HG03520 (cell line): ENCODE measurements at regions not wholly inside any gene's neighbourhood (a gene's known extent, or its start where the extent isn't known, plus 50 kb on each side); places are given as distances from the start of the nearest gene placed in this dataset.
"Not testable (repeated sequence)": the region's sequence is repeated elsewhere in the genome, so short reads cannot be mapped to it uniquely, and the experiment has no call there.

Experiments
- ATAC-seq: cut with Tn5 transposase; IDR thresholded peaks from one replicate; pipeline ENCODE4 v1.9.1; 2021; ENCODE audit warnings: mild to moderate bottlenecking, moderate library complexity; ENCODE audit not compliant: unreplicated experiment

DNA sequence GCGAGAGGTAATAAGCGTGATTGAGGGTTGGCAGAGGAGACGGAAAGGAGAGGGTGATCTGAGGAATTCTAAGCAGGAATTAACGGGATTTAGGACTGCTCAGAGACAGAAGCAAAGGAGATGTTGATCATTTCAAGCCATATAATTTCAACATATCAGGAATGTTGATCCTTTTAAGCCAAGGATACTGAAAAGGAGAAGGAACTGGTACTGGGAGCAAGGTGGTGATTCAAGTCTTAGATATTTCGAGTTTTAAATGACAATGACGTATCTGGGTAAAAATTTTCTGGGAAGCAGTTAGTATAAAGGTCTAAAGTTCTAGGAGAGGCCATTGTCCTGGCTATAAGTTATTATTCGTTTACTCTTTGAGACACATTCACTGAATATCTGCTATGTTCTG is 91.3 kb upstream of the OGFRL1 start:
- ATAC-seq: no peak

DNA sequence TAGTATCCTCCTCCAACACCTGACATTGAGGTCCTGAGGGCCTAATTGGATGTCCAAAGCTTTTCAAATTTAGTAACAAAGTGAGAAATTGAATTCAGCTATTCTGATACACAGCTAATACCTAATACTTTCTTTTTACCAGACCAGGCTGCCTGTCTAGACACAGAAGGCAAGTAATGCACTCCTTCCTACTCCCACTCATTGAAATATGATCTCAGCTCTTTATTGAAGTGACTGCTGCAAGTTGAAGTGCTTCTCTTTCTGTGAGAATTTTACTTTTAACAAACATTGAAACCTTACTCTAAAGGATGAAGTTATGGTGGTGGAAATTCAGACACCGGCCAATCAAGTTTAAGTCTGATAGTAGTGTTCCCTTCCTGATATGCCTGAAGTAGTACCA is 90.8 kb upstream of the OGFRL1 start:
- no peak for ATAC-seq

DNA sequence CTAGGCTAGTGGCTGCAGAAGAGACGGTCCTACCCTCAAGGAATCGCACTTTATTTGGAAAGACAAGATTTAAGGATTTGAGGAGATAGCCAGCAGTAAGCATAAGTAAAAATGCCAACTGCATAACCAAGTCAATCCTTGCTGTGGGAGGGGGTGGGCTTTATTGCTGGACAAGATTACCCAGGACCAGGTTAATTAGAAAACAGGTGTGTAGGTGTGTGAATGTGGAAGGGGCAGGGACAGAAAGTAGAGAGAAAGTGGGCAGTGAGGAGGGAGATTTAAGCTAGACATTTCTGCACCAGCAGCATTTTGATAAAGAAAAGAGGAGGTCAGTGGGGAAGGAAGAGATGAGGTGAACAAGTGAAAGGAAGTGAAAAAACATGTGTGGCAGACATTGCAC is 89.7 kb upstream of the OGFRL1 start:
- ATAC-seq: no peak

DNA sequence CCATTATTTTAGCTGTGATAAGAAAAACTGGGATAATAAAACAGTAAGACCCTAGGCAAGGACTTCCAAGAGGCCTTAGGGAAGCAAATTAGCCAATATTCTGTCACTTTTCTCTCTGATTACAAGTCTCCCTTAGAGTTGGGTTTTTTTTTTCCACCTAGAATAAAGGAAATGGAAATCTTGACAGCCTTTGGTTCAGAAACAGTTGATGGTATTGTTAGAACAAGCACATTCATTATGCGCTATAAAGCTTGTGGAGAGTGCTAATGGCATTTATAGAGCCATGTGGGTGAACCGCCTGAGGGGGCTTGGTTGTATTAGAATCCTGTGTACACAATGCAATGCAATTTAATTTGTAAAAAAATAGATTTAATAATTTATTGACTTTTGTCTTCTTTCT is 88.9 kb upstream of the OGFRL1 start:
- ATAC-seq: no peak

DNA sequence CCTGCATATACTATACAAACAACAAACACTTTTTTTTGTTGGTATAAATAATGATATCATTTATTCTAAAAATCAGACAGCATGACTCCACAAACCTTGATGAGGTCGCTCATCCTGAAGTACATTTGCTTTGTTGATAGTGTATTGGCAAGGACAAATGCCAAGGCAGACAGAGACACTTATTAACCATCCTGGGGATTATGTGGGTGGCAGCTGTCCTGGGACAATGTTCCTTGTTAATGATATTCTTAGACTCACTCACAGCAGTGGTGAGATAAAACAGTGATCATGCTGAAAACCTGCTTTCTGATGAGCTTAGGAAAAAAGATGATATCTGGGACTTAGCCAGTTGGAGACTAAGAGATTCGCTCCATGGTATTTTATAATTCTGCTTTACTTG is 85.4 kb upstream of the OGFRL1 start:
- ATAC-seq: no peak

DNA sequence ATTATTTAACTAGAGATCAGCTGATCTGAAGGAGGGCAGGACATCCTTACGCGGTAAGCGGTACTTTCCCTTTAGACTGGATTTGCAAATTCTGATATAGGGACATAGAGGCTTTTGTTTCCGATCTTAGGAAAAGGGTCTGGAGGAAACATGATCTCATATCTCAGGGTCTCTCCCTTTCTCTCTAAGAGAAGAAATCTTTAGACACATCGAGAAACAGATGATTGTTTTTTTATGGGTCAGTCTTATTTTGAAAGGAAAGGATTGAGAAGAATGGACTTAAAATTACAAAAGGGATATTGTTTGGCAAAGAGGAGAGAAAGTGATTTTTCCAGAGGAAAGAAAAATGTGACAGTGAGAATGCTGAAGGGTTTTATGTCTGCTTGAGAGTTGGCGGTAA is 83.9 kb upstream of the OGFRL1 start:
- no peak for ATAC-seq

DNA sequence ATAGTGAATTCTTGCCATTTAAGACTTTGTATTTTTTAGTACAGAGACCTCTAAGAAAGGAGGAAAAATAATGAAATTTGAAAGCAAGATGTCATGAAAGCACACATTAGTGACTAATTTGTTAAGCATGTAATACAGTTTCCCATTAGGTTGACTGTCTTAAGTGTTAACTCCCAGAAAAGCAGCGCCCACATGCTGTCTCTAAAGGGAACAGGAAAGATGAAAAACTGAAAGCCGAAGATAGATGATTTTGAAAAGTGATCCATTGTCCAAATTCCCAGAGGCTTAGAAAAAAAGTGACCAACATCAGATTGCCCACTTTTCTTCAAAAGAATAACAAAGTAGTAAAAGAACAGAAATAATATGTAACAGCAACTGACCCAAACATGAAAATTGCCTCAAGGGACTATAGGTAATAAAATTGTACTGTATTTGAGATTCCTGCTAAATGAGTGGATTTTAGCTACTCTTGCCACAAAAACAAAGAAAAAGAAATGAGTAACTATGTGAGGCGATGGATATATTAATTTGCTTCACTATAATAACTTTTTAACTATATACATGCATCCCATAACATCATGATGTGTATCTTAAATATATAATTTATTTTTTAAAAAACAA is 83.2 kb upstream of the OGFRL1 start:
- no peak for ATAC-seq

DNA sequence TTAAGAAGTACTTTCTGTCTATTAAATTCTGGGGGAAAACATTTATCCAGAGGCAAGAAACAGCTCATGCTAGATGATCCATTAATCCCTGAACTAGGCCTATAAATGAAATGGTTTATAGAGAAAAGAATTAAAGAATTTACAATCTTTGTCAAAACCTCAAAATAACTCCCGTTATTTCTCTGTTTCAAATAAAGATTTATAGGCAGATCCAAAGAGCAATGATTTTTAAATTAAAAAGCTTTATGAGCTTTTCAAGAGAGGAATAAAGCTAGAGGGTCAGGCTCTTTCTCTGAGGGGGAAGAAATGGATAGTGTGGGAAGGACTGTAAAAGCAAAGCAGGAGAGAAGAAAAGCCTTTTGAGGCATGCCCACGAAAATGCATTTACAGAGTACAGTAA is 82.5 kb upstream of the OGFRL1 start:
- no peak for ATAC-seq

DNA sequence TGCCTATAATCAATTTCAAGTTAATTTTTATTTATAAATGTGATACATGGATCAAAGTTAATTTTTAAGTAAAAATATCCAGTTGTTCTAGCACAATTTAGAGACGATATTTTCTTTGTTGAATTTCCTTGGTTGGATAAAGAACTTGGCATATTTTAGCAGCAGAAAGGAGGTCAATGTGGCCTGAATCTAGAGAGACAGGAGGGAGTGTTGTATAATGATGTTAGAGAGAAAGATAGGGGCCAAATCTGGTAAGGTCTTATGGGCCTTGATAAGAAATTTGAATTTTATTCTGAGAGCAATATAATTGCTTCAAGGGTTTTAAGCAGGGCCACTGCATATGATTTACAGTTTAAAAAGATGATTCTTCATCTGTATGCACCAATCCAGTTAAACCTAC is 79.4 kb upstream of the OGFRL1 start:
- no peak for ATAC-seq

DNA sequence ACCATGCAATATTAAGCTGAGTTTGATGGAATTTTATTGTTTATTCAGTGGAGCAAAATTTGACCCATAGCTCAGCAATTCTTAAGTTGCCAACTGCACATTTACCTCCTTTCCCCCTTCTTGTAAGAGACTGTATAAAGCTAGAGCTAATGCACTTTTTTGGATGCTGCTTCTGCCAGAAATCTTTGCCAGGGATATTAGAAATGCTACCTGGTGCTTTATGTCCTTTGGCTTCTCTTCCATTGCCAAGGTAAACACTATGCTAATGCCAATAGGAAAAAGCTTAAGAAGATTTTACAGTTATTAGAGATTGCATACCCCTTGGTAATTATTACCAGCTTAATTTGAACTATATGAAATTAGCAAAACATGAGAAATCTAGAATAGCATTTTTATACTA is 79.0 kb upstream of the OGFRL1 start:
- no peak for ATAC-seq

DNA sequence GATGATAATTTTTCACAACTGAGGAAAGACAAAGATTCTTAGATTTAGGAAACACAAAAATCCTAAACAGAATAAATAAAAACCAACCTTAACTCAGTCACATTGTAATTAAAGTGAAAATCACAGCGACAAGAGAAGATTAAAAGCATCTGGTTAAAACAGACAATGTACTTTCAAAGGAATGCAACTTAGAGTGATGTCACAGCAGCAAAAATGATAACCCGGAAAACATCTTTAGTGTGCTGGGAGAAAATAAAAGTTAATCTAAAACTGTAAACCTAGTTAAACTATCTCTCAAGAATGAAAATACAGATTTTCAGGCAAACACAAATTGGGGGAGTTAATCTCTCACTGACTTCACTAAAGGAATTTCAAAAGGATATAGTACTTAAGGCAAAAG is 76.8 kb upstream of the OGFRL1 start:
- no peak for ATAC-seq

DNA sequence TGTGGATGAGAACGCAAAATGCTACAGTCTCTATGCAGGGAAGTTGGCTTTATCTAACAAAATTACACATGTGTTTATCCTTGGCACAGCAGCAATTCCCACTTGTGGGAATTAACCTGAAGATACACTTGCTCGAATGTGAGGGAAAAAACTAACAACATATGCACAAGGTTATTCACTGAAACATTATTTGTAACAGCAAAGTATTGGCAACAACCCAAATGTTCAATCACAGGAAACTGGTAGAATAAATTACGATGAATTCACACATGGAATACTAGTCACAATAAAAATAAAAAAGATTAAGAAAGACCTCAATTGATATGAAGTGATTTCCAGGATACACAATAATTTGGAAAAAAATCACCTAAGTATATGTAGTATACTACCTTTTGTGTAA is 68.1 kb upstream of the OGFRL1 start:
- ATAC-seq: no peak

DNA sequence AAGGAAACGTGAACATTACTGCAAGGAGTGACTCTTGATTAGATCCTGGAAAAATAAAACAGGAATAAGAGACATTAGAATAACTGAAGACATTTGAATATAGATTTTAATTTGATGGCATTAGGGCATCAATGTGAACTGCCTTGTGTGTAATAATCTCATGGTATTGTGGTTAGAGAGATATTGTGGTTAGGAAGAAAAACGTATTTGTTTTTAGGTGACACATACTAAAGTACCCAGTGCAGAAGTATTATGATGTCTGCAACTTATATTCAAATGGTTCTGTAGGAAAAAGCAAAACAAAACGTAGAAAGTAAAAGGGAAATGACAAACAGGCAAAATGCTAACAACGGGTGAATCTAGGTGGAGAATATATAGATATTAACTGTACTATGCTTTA is 65.9 kb upstream of the OGFRL1 start:
- ATAC-seq: no peak

DNA sequence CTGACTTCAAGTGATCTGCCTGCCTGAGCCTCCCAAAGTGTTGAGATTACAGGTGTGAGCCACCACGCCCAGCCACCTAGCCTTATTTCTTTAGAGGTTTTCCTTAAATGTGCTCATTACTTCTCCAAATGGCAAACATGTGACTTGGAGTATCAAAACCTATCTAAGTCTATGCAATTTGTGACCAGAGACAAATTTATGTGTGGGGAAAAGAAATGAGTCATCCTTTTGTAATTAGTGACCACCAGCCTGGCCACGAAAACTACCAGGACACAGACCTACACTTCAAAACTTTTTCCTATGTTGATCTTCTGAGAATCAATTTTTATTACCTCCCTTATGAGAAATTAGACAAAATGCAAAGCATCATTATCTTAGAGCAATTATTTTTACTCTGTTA is 64.6 kb upstream of the OGFRL1 start:
- no peak for ATAC-seq

DNA sequence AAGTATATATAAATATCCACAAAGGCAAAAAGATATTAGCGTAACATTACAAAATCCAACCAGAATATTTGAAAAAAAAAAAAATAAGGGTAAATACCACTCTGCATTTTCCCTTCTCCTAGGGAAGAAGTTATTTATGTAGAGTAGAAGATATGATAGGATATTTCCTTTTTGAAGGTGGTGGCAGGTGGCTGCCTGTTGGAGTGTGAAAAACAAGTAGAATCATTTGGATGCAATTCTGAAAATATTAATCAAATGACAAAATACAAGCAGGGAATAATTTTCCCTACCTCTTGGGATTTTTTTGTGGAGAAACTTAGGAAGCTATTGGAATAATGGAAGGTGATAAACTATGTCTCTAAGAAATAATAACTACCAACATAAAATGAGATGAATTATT is 62.5 kb upstream of the OGFRL1 start:
- no peak for ATAC-seq

DNA sequence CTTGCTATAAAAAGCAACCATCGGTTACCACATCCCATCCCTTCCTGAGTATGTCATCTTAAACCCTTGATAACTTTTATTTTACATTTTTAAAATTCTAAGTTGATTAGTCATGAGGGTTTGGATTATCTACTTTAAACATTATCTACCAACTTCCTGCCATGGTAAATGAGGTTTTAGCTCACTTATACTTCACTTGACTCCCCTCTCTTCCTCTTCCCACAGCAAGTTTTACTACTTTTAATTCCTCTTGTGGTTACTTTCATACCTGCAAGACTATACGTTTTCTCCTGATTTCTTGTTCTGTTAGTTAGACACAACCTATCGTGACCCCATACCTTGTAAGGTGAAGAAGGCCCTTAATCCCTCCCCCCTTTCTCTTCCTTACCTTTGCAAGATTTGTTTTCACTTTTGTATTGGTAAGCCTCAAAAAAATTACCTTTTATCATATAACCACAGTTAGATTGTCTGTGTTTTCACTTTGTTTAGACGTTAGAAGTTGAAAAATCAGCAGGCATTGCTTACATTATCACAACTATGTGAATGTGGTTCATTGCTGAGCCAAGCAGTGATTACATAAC is 60.1 kb upstream of the OGFRL1 start:
- ATAC-seq: no peak

DNA sequence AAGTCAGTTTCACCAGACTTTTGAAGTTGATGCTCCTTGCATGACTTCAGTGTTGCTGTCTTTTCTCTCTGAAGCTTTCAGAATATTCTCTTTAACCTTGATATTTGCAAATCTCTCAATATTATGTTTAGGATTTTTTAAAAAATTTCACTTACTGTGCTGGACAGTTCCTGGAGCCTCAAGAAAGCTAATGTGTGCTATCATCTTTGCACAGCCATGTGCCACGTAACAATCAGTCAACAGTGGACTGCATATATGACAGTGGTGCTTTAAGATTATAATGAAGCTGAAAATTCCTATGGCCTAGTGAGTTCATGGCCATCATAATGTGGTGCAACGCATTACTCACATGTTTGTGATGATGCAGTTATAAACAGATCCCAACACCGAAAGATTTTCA is 59.1 kb upstream of the OGFRL1 start:
- no peak for ATAC-seq

DNA sequence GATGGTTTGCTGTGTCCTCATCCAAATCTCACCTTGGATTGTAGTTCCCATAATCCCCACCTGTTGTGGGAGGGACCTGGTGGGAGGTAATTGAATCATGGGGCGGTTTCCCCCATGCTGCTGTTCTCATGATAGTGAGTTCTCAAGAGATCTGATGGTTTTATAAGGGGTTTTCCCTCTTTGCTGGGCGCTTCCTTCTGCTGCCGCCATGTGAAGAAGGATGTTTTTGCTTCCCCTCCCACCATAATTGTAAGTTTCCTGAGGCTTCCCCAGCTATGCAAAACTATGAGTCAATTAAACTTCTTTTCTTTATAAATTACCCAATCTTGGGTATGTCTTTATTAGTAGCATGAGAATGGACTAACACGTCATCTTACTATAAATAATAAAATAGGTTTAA is 55.7 kb upstream of the OGFRL1 start:
- ATAC-seq: not testable (repeated sequence)

DNA sequence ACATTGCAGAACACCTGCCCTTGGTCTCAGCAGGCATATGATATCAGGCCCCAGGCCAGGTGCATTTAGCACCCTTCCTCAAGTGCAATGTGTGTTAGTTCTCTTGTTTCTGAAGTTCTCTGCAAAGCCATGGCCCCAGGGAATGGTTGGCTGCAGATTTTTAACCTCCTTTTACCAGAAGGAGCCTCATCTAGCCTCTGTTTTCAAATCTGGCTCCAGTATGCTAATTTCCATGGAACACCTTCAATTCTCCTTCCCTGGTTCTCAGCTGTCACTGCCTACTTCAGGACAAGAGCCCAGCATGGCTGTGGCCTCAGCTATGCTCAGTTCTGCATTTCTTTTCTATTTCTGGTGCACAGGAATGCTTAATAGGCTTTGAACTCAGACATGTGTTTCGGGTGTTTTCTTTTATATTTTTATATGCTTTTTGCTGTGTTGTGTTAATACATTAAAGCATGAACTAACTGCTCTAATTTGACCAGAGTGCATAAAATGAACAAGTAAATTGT is 51.6 kb upstream of the OGFRL1 start:
- ATAC-seq: no peak

DNA sequence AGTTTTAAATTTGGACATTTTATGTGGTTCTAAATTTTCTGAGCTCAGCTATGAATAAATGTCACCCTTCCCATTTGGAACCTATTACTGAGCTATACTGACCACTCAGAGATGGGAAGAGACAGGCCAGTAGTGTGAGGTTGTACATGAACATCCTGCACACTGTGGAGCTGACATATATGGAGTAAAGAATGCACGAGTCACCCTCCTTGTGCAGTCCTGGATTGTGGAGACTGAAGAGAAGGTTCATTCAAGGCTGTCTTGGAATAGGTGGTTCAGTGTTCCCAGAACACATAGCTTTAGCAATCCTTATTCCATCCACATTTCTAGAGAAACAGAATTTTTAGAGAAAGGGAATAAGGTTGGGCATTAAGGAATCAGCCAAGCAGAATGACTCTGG is 50.3 kb upstream of the OGFRL1 start:
- no peak for ATAC-seq
